SW480 (cell line): ENCODE measurements at regions not wholly inside any gene's neighbourhood (a gene's known extent, or its start where the extent isn't known, plus 50 kb on each side); places are given as distances from the start of the nearest gene placed in this dataset.

Experiments used
- DNase-seq: peaks from one replicate; pipeline ENCODE4 v3.0.0-alpha.2; 2016; ENCODE audit warnings: low spot score

GRCh38 chr7:51786284-51786683 lies 469.7 kb upstream of the COBL start:
- DNase-seq, result no peak

DNA sequence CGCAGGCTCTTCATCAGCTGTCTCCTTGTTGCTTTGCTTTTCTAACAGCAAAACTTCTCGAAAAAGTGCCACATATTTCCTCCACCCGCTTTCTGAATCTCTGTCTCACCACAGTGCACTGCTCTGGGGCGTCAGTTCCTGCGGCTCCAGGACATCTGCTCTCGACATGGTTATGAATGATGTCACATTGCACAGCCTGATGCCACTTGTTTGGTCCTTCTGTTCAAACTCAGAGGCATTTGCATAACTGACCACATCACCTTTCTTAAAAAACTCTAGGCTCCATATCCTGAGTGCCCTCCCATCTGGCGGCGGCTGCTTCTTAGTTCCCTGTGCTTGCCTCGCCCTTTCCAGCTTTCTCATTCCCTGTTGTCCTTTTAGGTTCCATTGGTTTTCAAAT lies 469.3 kb upstream of the COBL start:
- no peak for DNase-seq

- DNase-seq, result no peak
Observed at GRCh38 chr7:51785171-51785570, 468.6 kb upstream of the COBL start.

DNA sequence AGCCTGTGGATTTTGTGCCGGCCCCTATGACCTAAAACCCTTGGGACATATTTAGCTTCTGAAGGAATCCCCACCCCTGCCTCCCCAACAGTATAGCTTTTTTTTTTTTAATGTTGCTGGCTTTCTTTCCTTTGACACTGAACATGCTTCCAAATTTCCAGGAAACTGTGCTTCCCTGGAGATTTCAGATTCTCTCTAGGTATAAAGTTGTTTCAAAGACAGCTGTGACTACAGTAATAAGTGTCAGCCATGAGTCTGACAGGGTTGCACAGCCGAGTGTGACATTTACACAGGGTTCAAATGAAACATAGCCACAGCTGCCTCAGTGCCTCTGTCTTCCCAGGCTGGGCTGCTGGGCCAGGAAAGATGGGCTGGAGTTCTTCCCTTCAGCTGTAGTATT lies 466.6 kb upstream of the COBL start:
- no peak for DNase-seq

DNA sequence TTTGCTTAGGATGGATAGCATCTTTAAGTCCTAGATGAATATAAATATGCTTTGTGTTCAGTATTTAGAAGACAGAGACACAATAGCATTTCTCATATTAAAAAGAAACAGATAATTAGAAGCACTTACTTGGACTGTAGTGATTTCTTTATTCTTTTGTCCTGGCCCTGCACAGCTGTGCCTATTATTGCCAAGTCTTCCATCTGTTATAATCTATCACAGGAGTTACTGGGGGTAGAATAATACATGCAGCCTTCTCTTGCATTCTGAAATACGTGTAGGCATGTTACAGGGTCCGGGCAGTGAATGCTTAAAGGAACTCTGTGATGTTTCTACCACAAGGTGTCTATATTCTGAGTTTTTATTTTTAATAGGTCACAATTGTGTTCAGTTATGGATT lies 461.5 kb upstream of the COBL start:
- DNase-seq, result no peak

- DNase-seq, result no peak
Observed at GRCh38 chr7:51774178-51774577, 457.6 kb upstream of the COBL start.

DNA sequence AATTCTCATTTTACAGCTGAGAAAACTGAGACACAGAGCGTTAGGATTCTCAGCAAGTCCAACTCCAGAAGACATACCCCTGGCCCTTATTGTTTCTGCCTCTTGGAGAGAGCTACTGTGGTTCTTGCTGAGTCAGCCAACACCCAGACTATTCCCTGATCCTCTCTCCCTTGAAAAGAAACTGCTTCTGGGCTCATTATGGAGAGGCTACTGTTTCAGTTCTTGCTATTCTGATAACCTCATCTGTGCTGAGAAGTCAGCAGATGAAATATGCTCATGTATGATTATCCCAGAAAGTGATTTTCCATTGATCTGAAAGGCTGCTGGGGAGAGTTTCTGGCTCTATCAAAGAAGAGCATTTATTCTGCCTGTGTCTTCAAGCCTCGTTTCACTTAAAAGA lies 455.6 kb upstream of the COBL start:
- DNase-seq, result no peak

- no peak for DNase-seq
Observed at GRCh38 chr7:51764976-51765375, 448.4 kb upstream of the COBL start.

DNA sequence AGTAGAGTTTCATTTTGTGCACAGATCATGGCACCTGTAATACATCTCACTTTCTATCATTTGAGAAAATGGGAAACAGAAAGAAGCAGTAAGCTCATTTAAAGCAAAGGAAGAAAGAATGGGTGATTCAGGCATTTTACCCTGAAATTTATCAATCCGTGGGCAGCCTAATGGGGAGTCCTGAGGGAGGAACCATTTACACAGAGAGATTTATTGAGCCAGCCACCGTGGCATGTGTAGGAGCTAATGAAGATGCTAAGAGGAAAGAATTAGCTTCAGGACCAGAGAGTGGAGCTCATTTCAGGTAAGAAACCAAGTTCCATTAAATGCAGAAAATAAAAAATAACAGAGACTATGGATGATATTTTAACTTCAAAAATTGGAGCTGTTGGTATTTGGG lies 443.4 kb upstream of the COBL start:
- no peak for DNase-seq

DNA sequence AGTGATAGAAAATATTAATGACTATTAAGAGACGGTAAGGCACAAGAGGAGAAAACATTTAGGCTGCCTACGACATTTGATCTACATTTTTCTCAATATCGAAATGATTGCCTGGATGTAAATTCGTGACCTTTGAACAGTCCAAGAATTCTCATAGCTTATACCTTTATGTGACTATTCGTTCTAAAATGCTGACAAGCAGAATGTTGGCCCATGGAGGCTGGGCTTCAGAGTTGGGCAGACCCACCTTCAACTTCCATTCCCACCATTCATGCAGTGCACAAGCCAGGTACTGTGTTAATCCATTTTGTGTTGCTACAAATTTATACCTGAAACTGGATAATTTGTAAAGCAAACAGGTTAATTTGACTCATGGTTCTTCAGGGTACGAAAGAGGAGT lies 441.4 kb upstream of the COBL start:
- DNase-seq, result no peak

- peak; percentile 21 for DNase-seq
Observed at GRCh38 chr7:51732951-51733350, 416.3 kb upstream of the COBL start.

- no peak for DNase-seq
Observed at GRCh38 chr7:51732116-51732515, 415.5 kb upstream of the COBL start.

DNA sequence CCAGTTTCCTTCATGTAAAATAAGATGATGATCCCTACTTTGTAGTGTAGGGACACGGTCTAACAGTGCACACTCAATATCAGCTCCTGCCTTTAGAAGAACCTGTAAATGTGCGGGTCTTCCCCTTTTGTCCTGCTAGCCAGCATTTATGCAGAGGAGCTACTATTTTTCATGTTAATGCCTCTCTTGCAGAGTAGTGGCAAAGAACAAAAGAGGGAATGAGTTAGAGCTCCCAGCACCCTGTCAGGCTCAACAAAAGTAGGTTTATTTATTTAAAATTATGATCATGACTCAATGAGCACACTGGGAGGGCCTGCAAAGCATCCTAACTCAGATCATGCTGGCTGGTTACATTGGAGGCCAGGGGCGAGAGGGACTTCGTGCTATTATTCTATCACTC lies 414.5 kb upstream of the COBL start:
- DNase-seq, result no peak

DNA sequence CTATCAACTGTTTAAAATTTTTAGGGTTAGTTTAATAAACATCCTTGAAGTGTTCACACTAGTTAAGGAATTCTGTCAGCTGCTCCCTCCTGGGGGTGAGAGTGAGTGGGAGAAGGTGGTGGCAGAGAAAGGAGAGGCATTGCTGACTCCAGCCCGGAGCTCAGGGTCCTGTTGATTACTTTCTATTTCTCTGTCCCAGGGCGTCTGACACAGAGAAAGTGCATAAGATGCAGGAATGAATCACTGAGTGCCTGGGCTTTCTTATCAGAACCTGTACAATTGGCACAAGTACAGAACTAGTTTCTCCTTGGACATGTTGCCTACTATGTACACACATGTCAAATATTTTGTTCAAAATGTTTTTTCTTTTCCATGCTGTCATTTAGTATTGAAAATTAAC lies 410.8 kb upstream of the COBL start:
- DNase-seq, result no peak

GRCh38 chr7:51706851-51707250 lies 390.2 kb upstream of the COBL start:
- DNase-seq, result no peak

DNA sequence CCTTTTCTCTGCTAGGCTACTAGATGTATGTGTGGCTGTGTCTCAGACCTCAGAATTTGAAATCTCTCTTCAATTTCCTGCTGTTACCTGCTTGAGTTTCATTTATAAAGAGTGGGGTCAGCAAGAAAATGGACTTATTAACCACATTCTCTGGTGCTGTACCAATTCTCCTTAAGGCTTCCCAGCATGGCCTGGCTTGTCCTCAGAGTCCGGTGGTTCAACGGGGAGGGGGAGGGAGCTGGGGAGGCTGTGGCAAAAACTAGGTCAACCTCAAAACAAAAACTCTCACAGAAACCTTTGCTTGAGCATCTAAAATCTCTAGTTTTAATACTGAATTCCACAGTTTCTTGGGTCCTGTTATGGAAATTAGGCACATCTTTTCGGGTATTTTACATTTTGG lies 389.1 kb upstream of the COBL start:
- DNase-seq, result no peak

GRCh38 chr7:51702673-51703072 lies 386.1 kb upstream of the COBL start:
- no peak for DNase-seq

GRCh38 chr7:51701935-51702334 lies 385.3 kb upstream of the COBL start:
- DNase-seq, result no peak

DNA sequence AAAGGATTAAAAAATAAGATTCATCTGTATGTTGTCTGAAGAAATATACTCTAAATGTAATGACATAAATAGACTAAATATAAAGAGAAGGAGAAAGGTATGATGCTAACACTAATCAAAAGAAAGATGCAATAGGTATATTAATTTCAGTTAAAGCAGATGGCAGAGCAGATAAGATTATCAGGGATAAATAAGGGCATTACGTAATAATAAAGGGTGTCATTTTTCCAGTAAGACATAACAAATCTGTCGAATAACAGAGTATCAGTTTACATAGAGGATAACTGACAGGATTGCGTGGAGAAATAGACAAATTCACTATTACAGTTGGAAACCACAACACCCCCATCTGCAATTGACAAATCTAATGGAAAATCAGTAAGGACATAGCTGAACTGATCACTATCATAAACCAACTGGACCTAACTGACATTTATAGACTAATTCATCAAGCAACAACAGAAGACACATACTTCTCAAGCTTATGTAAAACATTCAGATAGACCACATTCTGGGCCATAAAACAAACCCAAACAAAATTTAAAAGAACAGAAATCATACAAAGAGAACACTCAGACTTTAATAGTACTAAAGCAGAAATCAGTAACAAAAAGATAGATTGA lies 384.1 kb upstream of the COBL start:
- DNase-seq, result no peak

GRCh38 chr7:51693258-51693657 lies 376.6 kb upstream of the COBL start:
- no peak for DNase-seq

DNA sequence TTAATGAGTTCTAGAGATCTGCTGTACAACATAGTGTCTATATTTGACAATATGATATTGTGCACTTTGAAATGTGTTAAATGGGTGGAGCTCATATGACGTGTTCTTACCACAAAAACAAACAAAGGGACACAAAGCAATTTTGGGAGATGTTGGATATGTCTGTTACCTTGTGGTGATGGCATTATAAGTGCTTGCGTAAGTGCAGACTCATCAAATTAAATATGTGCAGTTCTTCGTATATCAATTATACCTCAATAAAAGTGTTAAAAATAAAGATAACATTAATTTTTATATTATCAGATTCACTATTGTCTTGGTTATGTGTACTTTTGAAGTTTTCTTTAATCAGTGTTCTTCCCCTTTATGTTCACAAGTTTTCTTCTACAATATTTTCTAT lies 372.9 kb upstream of the COBL start:
- DNase-seq, result peak; percentile 42

DNA sequence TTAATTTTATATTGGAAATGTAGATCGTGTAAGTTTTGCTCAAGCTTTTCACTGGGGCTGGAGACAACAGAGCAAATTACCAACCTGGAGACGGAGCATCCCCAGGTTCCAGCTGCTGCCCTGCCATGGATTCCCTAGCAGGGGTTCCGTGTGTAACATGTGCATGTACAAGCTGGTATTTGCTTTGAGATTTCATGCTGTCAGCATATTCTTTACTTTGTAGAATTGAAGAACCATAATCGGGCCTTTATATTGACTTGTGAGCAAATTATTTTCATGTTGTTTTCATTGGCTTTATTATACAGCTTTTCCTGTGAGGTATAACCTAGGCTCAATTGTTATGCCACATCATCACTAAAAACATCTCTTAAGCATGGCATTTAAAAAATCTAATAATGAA lies 369.2 kb upstream of the COBL start:
- no peak for DNase-seq

GRCh38 chr7:51680594-51681399 lies 364.2 kb upstream of the COBL start:
- DNase-seq, result no peak

- no peak for DNase-seq
Observed at GRCh38 chr7:51679358-51679757, 362.7 kb upstream of the COBL start.
